Daoy (cell line): ENCODE measurements at regions not wholly inside any gene's neighbourhood (a gene's known extent, or its start where the extent isn't known, plus 50 kb on each side); places are given as distances from the start of the nearest gene placed in this dataset.

Source experiments
- DNase-seq: peaks from one replicate; pipeline ENCODE4 v3.0.0-alpha.2; 2015; ENCODE audit warnings: low read depth

GRCh38 chr18:38025433-38026038, 459.9 kb upstream of the CELF4 start:
- no peak for DNase-seq

DNA sequence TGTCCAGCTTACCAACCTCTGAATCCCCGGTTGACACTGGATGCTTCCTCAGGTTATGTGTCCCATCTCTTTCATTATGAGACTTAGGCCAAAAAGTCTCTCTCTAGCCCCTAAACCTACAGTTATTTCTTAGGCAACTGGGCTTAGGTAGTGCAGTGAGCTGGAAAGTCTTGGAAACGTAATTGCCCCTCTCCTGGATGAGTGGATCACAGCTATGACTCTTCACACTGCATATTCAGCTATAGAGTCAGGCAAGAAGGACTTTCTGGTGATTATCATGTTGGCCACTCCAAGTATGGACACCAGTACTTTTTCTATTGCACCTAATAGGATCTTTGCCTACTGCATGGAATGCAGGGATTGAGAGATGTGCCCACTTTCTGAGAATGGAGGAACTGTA, 458.3 kb upstream of the CELF4 start:
- no peak for DNase-seq

DNA sequence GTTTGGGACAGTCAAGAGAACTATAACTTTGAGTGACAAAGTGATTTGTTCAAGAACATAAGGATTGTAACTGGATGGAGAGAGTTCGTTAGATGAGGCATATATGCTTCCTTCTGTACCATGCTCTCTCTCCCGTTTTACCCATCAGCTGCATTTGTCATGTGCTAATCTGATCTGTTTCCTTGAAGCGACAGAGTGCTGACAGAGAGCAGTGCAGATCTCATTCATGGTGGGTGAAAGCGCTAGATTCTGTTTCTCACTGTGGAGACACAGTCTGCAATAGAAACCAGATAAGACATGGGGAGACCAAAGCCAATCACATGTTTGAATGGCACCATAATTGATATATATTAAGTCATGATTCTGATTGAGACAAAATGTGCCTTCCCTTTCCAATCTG, 456.6 kb upstream of the CELF4 start:
- no peak for DNase-seq

DNA sequence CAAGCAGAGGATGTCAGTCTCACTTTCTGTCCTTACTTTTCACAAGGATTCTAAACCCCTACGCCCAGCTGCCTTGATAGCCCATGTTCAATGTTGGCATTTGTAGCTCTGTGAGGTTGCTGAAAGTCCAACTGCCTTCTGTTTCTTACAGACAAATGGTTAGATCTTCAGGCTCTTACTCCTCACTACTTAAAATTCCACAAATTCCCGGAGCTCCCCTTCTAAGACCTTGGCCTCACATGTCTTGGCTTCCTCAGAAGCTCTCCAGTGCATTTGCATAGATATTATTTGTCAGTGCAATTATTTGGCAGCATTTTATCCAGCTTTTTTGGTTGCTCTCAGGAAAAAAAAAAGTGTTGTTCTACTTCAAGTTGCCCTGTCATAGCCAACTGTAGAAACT, 453.7 kb upstream of the CELF4 start:
- no peak for DNase-seq

GRCh38 chr18:38010971-38011857, 445.6 kb upstream of the CELF4 start:
- no peak for DNase-seq

GRCh38 chr18:38010037-38010436, 444.4 kb upstream of the CELF4 start:
- DNase-seq: no peak

DNA sequence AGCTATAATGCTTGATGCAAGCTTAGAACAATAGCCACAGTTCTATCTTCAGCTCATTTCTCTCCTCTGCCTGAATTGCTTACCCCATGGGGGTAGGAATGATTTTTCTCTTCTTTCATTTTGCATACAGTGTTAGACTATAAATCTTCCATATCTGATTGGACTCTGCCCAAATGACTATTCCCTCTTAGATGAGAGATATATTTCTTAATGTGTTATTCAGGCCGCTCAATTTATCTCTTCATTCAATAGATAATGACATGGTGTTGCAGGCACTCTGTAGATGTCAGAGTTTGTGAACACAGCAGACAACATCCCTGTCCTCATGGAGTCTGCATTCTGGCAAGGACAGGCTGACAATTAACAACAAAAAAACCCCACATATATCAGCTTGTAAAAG, 443.7 kb upstream of the CELF4 start:
- DNase-seq: no peak

- DNase-seq: no peak
Measured at GRCh38 chr18:38007676-38008330, 442.2 kb upstream of the CELF4 start.

DNA sequence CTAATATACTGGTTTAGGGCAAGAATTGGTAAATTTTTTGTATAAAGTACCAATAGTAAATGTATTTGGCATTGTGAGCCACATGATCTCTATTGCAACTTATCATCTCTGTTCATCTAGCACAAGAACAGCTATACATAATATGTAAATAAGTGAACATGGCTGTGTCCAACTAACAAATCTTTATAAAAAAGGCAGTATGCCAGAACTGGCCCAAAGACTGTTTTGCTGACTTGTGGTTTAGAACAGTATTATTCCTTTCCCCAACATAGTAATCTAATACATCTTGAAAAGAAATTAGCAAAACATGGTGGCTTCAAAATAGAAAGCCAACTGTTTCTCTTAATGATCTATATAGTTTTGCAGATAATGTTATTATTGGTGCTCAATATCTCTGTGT, 441.4 kb upstream of the CELF4 start:
- DNase-seq: no peak

DNA sequence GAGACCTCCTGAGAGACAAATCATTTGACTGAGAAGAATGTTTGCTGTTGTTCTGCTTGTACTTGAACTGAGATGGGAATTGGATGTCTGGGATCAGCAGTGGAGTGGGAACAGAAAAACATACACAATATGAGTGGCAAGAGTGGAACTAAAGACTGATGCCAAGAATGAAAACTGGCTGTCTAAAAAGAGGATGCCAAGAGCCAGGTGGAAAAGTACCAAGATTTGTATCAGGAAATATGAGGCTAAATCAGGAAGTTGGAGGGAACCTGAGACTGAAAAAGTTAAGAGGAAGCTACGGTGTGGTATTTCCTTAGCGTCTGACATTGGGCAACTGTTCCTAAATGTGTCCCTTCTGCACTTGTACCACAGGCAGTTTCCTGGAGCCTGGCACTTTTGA, 440.9 kb upstream of the CELF4 start:
- DNase-seq: no peak

DNA sequence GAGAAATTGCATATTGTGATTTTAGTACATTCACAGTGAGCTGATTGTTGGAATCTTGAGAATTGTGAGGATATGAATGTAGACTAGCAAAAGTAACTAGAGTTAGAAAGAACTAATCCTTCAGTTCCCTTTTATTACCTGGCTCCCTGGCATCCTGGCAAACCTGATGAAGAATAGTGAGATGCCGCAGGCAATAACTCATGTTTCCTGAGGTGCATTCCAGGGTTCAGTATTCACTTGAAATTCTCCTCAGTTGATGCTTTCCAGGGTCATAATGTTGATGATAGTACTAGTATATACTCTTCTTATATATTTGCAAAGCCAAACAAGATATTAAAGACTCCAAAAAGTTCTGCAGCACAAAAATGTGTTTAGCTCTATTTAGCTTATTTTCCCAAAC, 432.1 kb upstream of the CELF4 start:
- DNase-seq: no peak

DNA sequence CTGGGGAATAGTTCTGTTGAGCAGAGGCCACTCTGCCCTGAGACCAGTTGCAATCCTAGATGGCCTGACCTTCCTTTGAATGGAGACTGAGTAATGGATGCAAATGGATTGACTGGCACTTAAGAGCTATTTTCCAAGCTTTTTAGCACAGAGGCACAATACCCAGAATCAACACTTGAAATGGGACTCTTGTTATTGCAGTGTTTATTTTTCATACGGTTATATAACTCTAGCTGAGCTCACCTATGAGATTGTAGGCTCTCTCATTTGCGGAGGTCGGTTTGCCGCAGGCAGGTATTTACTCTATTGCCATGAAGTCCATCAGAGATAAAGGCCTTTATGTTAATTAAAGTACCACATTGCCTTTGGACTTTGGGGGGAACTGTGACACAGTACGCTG, 422.3 kb upstream of the CELF4 start:
- no peak for DNase-seq

GRCh38 chr18:37986665-37987064, 421.1 kb upstream of the CELF4 start:
- DNase-seq: no peak

DNA sequence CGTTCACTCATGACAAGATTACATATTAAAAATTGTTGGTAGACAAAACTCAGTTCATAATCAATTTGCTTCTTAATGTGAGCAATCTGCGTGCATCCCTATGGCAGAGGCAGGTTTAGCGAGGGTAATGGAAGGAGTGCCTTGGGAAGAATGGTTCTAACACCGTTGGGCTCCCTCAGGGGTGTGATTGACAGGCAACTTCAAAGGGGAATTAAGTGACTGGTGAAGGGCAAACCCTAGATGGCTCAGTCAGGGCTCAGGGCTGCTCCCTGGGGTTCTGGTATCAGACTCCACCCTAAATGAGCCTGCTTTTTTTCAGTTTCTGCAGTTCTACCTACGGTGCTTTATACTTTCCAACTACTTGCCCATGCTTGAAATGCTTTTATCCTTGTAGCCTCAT, 419.5 kb upstream of the CELF4 start:
- no peak for DNase-seq

DNA sequence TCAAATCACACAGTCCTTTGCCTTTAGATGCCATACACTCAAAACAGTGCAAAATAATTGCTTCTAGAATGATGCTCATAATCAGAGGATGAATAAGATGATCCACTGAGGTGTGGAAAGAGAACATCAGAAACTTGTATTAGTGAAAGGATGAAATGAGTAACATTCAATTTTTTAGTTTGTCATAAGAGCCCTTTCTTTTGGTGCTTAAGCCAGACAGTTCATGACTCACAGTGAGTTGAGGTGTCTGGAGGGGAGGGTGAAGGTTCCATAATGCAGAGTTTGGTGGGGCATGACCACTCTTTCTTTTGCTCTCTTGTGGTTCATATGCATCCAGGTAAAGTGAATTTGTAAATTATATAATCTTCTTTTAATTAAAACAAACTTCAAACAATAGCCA, 415.0 kb upstream of the CELF4 start:
- no peak for DNase-seq

GRCh38 chr18:37975446-37975845, 409.8 kb upstream of the CELF4 start:
- no peak for DNase-seq

- DNase-seq: no peak
Measured at GRCh38 chr18:37967261-37967660, 401.7 kb upstream of the CELF4 start.

DNA sequence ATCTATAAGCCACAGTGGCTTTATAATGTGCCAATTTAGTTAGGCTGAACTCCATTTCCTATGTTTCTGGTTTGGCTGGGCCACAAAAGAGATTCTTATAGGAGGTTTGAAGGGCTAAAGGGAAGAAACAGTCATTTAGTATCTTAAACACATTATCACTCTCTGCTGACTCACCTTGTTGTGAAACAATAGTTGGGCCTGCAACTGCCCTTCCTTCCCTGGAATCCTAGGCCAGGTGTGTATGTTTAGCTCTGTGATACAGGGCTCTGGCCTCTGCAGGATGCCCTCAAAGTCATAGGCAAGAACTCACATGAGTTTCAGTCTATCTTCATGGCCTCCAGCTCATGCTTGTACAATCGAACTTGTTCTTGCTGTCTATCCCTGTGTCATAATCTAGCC, 400.0 kb upstream of the CELF4 start:
- no peak for DNase-seq

DNA sequence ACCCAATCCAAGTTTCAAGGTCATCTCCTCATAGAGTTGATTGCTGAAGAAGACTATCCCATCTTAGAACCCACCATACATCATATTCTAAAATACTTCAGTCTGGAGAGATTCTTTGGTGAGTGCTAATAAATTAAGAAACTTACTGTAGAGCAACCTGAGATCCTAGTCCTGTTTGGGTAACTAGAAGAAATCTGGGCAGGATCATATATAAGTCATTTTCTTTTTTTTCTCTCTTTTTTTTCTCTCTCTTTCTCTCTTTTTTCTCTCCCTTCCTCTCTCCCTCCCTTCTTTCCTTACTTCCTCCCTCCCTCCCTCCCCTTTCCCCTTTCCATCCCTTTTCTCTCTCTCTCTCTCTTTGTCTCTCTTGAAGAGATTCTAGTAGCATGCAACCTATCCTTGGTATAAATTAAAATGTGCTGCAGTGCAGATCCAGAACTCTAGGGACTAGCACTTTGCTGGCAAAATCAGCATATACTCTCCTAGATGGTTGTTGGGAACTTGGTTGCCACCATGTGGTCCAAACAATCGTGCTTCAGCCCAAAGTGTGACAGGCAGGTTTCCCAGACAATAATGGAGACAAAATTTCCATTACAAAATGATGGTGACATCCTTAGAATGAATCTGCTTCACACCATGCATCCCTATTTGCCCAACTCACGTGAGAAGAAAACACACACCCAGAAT, 399.4 kb upstream of the CELF4 start:
- no peak for DNase-seq

DNA sequence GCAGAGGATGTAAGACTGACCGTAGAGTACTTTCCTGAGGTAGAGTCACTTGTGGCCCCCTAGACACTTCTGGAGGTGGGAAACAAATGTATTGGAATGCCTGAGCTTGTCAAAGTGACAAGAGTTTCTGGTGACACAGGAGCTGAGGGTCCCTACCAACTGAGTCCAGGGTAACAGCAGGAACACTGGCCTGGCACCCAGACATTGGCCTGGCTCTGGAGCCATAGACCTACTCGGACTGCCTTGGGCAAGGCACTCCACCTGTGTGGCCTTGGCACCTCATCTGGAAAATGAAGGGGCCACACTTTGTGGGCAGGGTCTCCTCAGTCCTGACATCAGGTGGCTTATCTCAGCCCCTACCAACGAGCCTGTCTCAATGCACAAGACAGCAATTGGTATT, 398.2 kb upstream of the CELF4 start:
- no peak for DNase-seq

- DNase-seq: no peak
Measured at GRCh38 chr18:37962316-37962966, 396.8 kb upstream of the CELF4 start.

DNA sequence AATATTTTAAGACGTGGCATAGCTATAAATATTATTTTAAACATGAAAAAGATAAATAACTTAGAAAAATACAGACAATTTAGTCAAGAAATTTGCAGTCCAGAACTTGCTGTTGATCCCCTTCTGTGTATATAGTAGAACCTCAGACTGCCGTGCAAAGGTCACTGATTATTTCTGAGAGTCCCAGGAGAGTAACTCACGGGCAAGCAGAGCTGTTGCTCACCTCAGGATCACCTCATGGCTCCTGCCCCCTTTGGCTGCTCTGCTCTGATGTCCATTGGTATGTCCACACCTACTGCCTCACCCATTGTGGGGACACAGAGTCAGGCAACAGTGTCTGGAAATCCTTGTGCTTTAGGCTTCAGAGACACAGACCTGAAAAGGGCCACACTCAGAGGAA, 392.9 kb upstream of the CELF4 start:
- DNase-seq: no peak
